Ovary (tissue), 7 donors: ENCODE measurements at regions not wholly inside any gene's neighbourhood (a gene's known extent, or its start where the extent isn't known, plus 50 kb on each side); places are given as distances from the start of the nearest gene placed in this dataset.

Source experiments
- DNase-seq, 5 donors: peaks; one replicate each; pipeline ENCODE4 v3.0.0-alpha.2; 2019 to 2020
- H3K27ac ChIP-seq, 2 donors: fragments of 200-600 bp; one replicate each; pipeline versions ENCODE4 v1.5.1 to v1.8.0; 2019 to 2022
- H3K27me3 ChIP-seq: fragments of 200-600 bp; one replicate; pipeline ENCODE4 v1.8.0; 2022
- H3K36me3 ChIP-seq: fragments of 200-600 bp; sonication (generic); one replicate; pipeline ENCODE4 v1.5.1; 2019
- H3K4me1 ChIP-seq: one replicate; pipeline ENCODE4 v1.8.1; 2013; ENCODE audit warnings: mild to moderate bottlenecking, moderate library complexity; ENCODE audit not compliant: insufficient read depth
- H3K4me3 ChIP-seq: fragments of 200-600 bp; sonication (generic); one replicate; pipeline ENCODE4 v1.5.1; 2017
- H3K9me3 ChIP-seq, 2 donors: fragments of 200-600 bp in 1 of 2; sonication (generic) in 1 of 2; one replicate each; pipeline versions ENCODE4 v1.5.1 to v1.8.1; 2013 to 2019; ENCODE audit warnings: mild to moderate bottlenecking in 1 of 2, moderate library complexity in 1 of 2
- EP300 ChIP-seq: sonication (generic); formaldehyde crosslinking; IDR thresholded peaks from one replicate; pipeline ENCODE4 v1.6.1; 2017; ENCODE audit warnings: antibody characterized with exemption
- POLR2A ChIP-seq: fragments of 450-650 bp; IDR thresholded peaks from one replicate; pipeline ENCODE4 v1.6.1; 2017; ENCODE audit warnings: antibody characterized with exemption, mild to moderate bottlenecking, moderate library complexity
- WGBS, 3 donors: extraction: QIAGEN DNeasy Blood & Tissue Kit in 1 of 3; methylation state at CpG; one replicate each; pipeline versions ENCODE4 v1.1.5 to v1.1.7; 2013 to 2017; 5-methylcytosine and 5-hydroxymethylcytosine counted together
- intact Hi-C, 4 donors: fragments of 100-400 bp; cut with DNase I; formaldehyde crosslinking; loops; one replicate each; pipeline versions ENCODE4 v1.11.0 to v1.15.1; 2022 to 2023
- TF ChIP-seq, protein P1 (sequence below), 3 donors: fragments of 450-650 bp in 2 of 3; fragments of 200-600 bp in 1 of 3; IDR thresholded peaks; one replicate each; pipeline versions ENCODE4 v1.5.1 to v1.8.0; 2016 to 2022; ENCODE audit warnings: antibody characterized with exemption in 3 of 3, mild to moderate bottlenecking in 1 of 3
- donor health status: DM: no; HTN: no; CAD: no; lungs with moderate emphysema.
- donor health status: DM: no; HTN: no; CAD: no.
- donor health status: Bipolar disorder and iron deficiency.
- donor health status: DM: no; HTN: no; CAD: no.
- donor health status: DM: yes; HTN: yes; CAD: no.

DNA sequence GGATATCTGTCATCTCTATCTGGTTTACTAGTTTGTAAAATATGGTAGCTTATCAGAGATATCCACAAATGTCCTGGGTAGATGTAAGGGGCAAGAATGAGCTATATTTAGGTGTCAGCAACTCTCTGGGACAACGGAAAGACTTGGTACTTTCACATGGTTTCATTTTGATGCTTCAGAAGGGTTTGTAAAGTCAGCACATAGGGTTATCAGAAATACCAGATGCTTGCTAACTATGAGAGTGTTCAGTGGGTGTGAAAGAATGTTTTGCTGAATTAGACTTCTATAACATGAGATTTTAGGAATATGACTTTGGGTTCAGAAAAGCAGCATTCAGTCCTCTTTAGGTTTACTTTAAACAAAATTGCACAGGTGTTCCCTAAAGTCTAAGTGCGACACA is 466.5 kb upstream of the PDZRN3 start:
- Histone ChIP-seq H3K36me3 (no peaks in the 10 kb centered on the region), H3K4me1 (no peaks in the 10 kb centered on the region), H3K27ac (no peak overlapping the region), H3K9me3 (no peaks in the 10 kb centered on the region), H3K27me3 (no peaks in the 10 kb centered on the region), H3K4me3 (no peak overlapping the region)
- 17 to 48% (median 22%) methylated on average over 2 of the region's 2 CpGs for WGBS, 3 donors
- TF ChIP-seq POLR2A (no peak), EP300 (no peak)
- TF ChIP-seq, protein P1, sequence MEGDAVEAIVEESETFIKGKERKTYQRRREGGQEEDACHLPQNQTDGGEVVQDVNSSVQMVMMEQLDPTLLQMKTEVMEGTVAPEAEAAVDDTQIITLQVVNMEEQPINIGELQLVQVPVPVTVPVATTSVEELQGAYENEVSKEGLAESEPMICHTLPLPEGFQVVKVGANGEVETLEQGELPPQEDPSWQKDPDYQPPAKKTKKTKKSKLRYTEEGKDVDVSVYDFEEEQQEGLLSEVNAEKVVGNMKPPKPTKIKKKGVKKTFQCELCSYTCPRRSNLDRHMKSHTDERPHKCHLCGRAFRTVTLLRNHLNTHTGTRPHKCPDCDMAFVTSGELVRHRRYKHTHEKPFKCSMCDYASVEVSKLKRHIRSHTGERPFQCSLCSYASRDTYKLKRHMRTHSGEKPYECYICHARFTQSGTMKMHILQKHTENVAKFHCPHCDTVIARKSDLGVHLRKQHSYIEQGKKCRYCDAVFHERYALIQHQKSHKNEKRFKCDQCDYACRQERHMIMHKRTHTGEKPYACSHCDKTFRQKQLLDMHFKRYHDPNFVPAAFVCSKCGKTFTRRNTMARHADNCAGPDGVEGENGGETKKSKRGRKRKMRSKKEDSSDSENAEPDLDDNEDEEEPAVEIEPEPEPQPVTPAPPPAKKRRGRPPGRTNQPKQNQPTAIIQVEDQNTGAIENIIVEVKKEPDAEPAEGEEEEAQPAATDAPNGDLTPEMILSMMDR (IDR thresholded peaks at IDR 0.05): no peak
- intact Hi-C loops: no loop called here
- no peak for DNase-seq

DNA sequence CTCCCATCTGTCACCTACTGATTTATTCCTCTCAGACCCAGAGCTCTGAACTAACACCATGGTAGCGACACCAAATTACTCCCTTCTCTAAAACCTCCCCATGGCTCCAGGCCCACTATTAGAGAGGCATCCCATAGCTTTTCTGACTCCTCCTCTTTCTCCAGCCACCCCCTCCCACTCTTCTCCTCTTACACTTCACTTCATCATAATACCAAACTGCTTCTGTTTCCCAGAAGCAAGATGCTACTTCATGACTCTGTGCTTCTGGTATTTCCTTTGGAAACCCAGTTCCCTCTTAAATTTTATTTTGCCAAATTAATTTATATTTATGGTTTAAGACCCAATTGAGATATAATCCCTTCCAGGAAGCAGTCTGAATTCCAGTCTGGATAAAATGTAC is 465.1 kb upstream of the PDZRN3 start:
- 57 to 65% (median 60%) methylated on average over 1 of the region's 1 CpG for WGBS, 3 donors
- TF ChIP-seq POLR2A (no peak), EP300 (no peak)
- TF ChIP-seq, protein P1 (IDR thresholded peaks at IDR 0.05): no peak
- intact Hi-C loops: no loop called here
- Histone ChIP-seq H3K9me3 (no peaks in the 10 kb centered on the region), H3K4me1 (no peaks in the 10 kb centered on the region), H3K27me3 (no peaks in the 10 kb centered on the region), H3K27ac (no peak overlapping the region), H3K36me3 (no peaks in the 10 kb centered on the region), H3K4me3 (no peak overlapping the region)
- no peak for DNase-seq

DNA sequence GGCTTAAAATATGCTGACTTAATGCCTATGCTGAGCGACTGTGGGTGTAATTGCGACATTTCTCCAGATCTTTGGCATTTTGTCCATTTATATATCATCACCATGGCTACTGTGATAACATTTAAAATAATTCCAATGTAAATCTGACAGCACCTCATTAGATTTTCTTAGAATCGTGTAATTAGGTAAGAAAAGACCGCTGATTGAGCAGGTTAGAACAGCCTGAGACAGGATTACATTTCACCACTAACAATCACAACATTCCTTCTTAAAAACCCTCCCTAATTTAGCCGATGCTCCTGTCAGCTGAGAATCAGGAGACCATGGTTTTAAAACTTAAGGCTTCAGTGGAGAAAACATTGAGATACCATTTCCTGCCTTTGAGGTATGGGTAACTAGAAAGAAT is 455.3 kb upstream of the PDZRN3 start:
- no peaks in the 10 kb centered on the region for H3K9me3 ChIP-seq
- no peak overlapping the region for H3K27ac ChIP-seq
- WGBS, 3 donors: 42 to 48% (median 45%) methylated on average over 5 of the region's 5 CpGs
- H3K4me3 ChIP-seq: no peak overlapping the region
- H3K27me3 ChIP-seq: no peaks in the 10 kb centered on the region
- DNase-seq: no peak
- no peaks in the 10 kb centered on the region for H3K4me1 ChIP-seq
- intact Hi-C loops: no loop called here
- no peaks in the 10 kb centered on the region for H3K36me3 ChIP-seq
- no peak for TF ChIP-seq EP300
- TF ChIP-seq, protein P1 (IDR thresholded peaks at IDR 0.05): no peak

DNA sequence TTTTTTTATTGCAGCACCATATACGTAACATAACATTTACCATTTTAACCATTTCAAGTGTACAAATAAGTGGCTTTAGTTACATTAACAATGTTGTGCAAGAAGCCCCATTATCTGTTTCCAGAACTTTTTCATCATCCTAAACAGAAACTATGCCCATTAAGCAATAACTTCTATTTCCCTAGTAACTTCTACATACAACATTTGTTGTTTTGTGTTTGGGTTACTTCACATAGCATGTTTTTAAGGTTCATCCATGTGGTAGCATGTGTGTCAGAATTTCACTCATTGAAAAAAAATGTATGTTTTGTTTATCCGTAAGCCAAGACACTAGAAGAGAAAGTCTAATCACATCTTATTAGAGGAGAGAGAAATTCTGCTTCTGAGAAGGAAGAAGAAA is 450.5 kb upstream of the PDZRN3 start:
- H3K27ac ChIP-seq: no peak overlapping the region
- no peaks in the 10 kb centered on the region for H3K9me3 ChIP-seq
- H3K27me3 ChIP-seq: no peaks in the 10 kb centered on the region
- DNase-seq: no peak
- H3K36me3 ChIP-seq: no peaks in the 10 kb centered on the region
- TF ChIP-seq, protein P1 (IDR thresholded peaks at IDR 0.05): no peak
- TF ChIP-seq EP300 (no peak), POLR2A (no peak)
- H3K4me3 ChIP-seq: no peak overlapping the region
- WGBS, 3 donors: 64 to 68% (median 65%) methylated on average over 2 of the region's 2 CpGs
- intact Hi-C loops: no loop called here
- no peaks in the 10 kb centered on the region for H3K4me1 ChIP-seq

DNA sequence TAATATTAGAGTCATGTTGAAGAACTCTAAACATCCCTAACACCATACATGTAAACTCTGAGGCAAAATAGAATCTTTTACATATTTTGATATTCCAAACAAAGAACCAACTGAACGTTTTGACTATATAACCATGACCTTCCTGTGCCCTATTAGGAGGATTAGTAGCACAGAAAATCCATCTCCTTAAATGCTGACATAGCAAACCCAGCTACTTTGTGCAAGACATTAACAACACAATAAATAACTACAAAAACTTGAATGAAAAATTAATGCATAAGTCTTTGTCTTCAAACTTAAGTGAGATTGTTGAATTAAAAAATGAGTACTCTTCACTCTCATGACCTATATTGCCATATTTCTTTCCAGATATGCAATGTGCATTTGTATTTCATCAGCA is 450.0 kb upstream of the PDZRN3 start:
- no peaks in the 10 kb centered on the region for H3K9me3 ChIP-seq
- WGBS, 3 donors: 1 to 14% (median 2%) methylated on average over 1 of the region's 1 CpG
- H3K4me1 ChIP-seq: no peaks in the 10 kb centered on the region
- no peak overlapping the region for H3K27ac ChIP-seq
- no peak for DNase-seq
- no peak overlapping the region for H3K4me3 ChIP-seq
- intact Hi-C loops: no loop called here
- no peaks in the 10 kb centered on the region for H3K36me3 ChIP-seq
- TF ChIP-seq, protein P1 (IDR thresholded peaks at IDR 0.05): no peak
- TF ChIP-seq POLR2A (no peak), EP300 (no peak)
- no peaks in the 10 kb centered on the region for H3K27me3 ChIP-seq
